Mesothelial cell of epicardium (in vitro differentiated cells): ENCODE measurements at regions not wholly inside any gene's neighbourhood (a gene's known extent, or its start where the extent isn't known, plus 50 kb on each side); places are given as distances from the start of the nearest gene placed in this dataset.
"Not testable (repeated sequence)": the region's sequence is repeated elsewhere in the genome, so short reads cannot be mapped to it uniquely, and the experiment has no call there.

Experiments
- DNase-seq, 2 experiments: peaks; one replicate each; pipeline ENCODE4 v3.0.0; 2021; ENCODE audit warnings: low spot score in 2 of 2; ENCODE audit not compliant: unreplicated experiment in 2 of 2
- H3K27ac Mint-ChIP-seq: 2 replicates; pipeline ENCODE4 v1.8.0; 2021; ENCODE audit warnings: mixed read lengths
- H3K27me3 Mint-ChIP-seq: 2 replicates; pipeline ENCODE4 v1.8.0; 2021; ENCODE audit warnings: low read depth, mixed read lengths
- H3K36me3 Mint-ChIP-seq: 2 replicates; pipeline ENCODE4 v1.8.0; 2021; ENCODE audit warnings: mixed read lengths
- H3K4me1 Mint-ChIP-seq: 2 replicates; pipeline ENCODE4 v1.8.0; 2021; ENCODE audit warnings: mixed read lengths
- H3K4me3 Mint-ChIP-seq: 2 replicates; pipeline ENCODE4 v1.8.0; 2021; ENCODE audit warnings: mild to moderate bottlenecking, moderate library complexity, mixed read lengths
- H3K9me3 Mint-ChIP-seq: 2 replicates; pipeline ENCODE4 v1.8.0; 2021; ENCODE audit warnings: mixed read lengths
- CTCF ChIP-seq: fragments of 200-600 bp; sonication (generic); IDR thresholded peaks from one replicate; pipeline ENCODE4 v1.5.0; 2021; ENCODE audit warnings: antibody characterized with exemption; ENCODE audit not compliant: unreplicated experiment

- H3K27me3 Mint-ChIP-seq: peaks cover 5% of the 10 kb centered on the region
- no peaks in the 10 kb centered on the region for H3K36me3 Mint-ChIP-seq
- peaks cover 14% of the 10 kb centered on the region for H3K9me3 Mint-ChIP-seq
- no peak for DNase-seq
- H3K4me1 Mint-ChIP-seq: no peaks in the 10 kb centered on the region
- no peak for TF ChIP-seq CTCF
- H3K4me3 Mint-ChIP-seq: no peak overlapping the region
- no peak overlapping the region for H3K27ac Mint-ChIP-seq
Measured at GRCh38 chr3:80338366-80338765, 570.6 kb upstream of the ROBO1 start.

GRCh38 chr3:80334534-80334933, 566.7 kb upstream of the ROBO1 start:
- Mint-ChIP-seq H3K27me3 (peaks cover 2% of the 10 kb centered on the region), H3K27ac (no peak overlapping the region), H3K36me3 (no peaks in the 10 kb centered on the region), H3K4me3 (no peak overlapping the region), H3K9me3 (peaks cover 15% of the 10 kb centered on the region), H3K4me1 (peaks cover 6% of the 10 kb centered on the region)
- no peak for TF ChIP-seq CTCF
- DNase-seq: no peak

- Mint-ChIP-seq H3K4me1 (peaks cover 6% of the 10 kb centered on the region), H3K4me3 (no peak overlapping the region), H3K27ac (no peak overlapping the region), H3K36me3 (no peaks in the 10 kb centered on the region), H3K27me3 (peaks cover 2% of the 10 kb centered on the region), H3K9me3 (peaks cover 15% of the 10 kb centered on the region)
- DNase-seq: no peak
- no peak for TF ChIP-seq CTCF
Measured at GRCh38 chr3:80331494-80332170, 563.8 kb upstream of the ROBO1 start.

- not testable (repeated sequence) for H3K27me3 Mint-ChIP-seq, H3K36me3 Mint-ChIP-seq, H3K4me3 Mint-ChIP-seq, DNase-seq, H3K27ac Mint-ChIP-seq, H3K4me1 Mint-ChIP-seq
- H3K9me3 Mint-ChIP-seq: peaks cover 42% of the 10 kb centered on the region
Measured at GRCh38 chr3:80314541-80314940, 546.7 kb upstream of the ROBO1 start.

GRCh38 chr3:80308637-80309036, 540.8 kb upstream of the ROBO1 start:
- H3K4me1 Mint-ChIP-seq: peaks cover 13% of the 10 kb centered on the region
- TF ChIP-seq CTCF: no peak
- H3K27me3 Mint-ChIP-seq: no peaks in the 10 kb centered on the region
- peaks cover 12% of the 10 kb centered on the region for H3K9me3 Mint-ChIP-seq
- DNase-seq: no peak
- H3K4me3 Mint-ChIP-seq: no peak overlapping the region
- no peaks in the 10 kb centered on the region for H3K36me3 Mint-ChIP-seq
- H3K27ac Mint-ChIP-seq: no peak overlapping the region

- Mint-ChIP-seq H3K4me1 (peaks cover 13% of the 10 kb centered on the region), H3K4me3 (no peak overlapping the region), H3K36me3 (no peaks in the 10 kb centered on the region), H3K27ac (no peak overlapping the region), H3K27me3 (no peaks in the 10 kb centered on the region), H3K9me3 (peaks cover 5% of the 10 kb centered on the region)
- TF ChIP-seq CTCF: no peak
- DNase-seq: no peak
Measured at GRCh38 chr3:80307844-80308243, 540.0 kb upstream of the ROBO1 start.
